BLaER1 (cell line): ENCODE measurements at regions not wholly inside any gene's neighbourhood (a gene's known extent, or its start where the extent isn't known, plus 50 kb on each side); places are given as distances from the start of the nearest gene placed in this dataset.

Experiments used
- H3K27ac ChIP-seq: shearing (Covaris generic); formaldehyde crosslinking; 2 replicates; pipeline ENCODE4 v1.8.1; 2022
- H3K27me3 ChIP-seq: shearing (Covaris generic); formaldehyde crosslinking; 2 replicates; pipeline ENCODE4 v1.8.1; 2022
- H3K36me3 ChIP-seq: shearing (Covaris generic); formaldehyde crosslinking; 2 replicates; pipeline ENCODE4 v1.8.1; 2022
- H3K4me1 ChIP-seq: shearing (Covaris generic); formaldehyde crosslinking; 2 replicates; pipeline ENCODE4 v1.8.1; 2022
- H3K4me2 ChIP-seq: shearing (Covaris generic); formaldehyde crosslinking; 2 replicates; pipeline ENCODE4 v1.8.1; 2022
- H3K4me3 ChIP-seq: shearing (Covaris generic); formaldehyde crosslinking; 2 replicates; pipeline ENCODE4 v1.8.1; 2022
- H3K9ac ChIP-seq: shearing (Covaris generic); formaldehyde crosslinking; 2 replicates; pipeline ENCODE4 v1.8.1; 2022
- H3K9me3 ChIP-seq: shearing (Covaris generic); formaldehyde crosslinking; 2 replicates; pipeline ENCODE4 v1.8.1; 2022
- H4K20me1 ChIP-seq: shearing (Covaris generic); formaldehyde crosslinking; 2 replicates; pipeline ENCODE4 v1.8.1; 2022
- Cebpa-rat ChIP-seq: shearing (Covaris generic); IDR thresholded peaks from 2 replicates; pipeline ENCODE4 v1.8.1; 2022

GRCh38 chr11:79783833-79784232 is 343.0 kb upstream of the TENM4 start:
- no peaks in the 10 kb centered on the region for H3K4me1 ChIP-seq
- H3K27me3 ChIP-seq = no peaks in the 10 kb centered on the region
- H3K4me3 ChIP-seq = no peak overlapping the region
- no peaks in the 10 kb centered on the region for H4K20me1 ChIP-seq
- no peak overlapping the region for H3K9ac ChIP-seq
- H3K4me2 ChIP-seq = no peak overlapping the region
- no peaks in the 10 kb centered on the region for H3K36me3 ChIP-seq
- H3K27ac ChIP-seq = no peak overlapping the region
- TF ChIP-seq Cebpa-rat = no peak
- no peaks in the 10 kb centered on the region for H3K9me3 ChIP-seq

GRCh38 chr11:79768343-79768742 is 327.5 kb upstream of the TENM4 start:
- no peak for TF ChIP-seq Cebpa-rat
- Histone ChIP-seq H3K36me3 (no peaks in the 10 kb centered on the region), H3K4me2 (no peak overlapping the region), H4K20me1 (no peaks in the 10 kb centered on the region), H3K27me3 (no peaks in the 10 kb centered on the region), H3K9ac (no peak overlapping the region), H3K27ac (no peak overlapping the region), H3K9me3 (no peaks in the 10 kb centered on the region), H3K4me1 (no peaks in the 10 kb centered on the region), H3K4me3 (no peak overlapping the region)

- Histone ChIP-seq H3K36me3 (no peaks in the 10 kb centered on the region), H3K9ac (no peak overlapping the region), H3K27me3 (no peaks in the 10 kb centered on the region), H3K27ac (no peak overlapping the region), H3K9me3 (no peaks in the 10 kb centered on the region), H3K4me2 (no peak overlapping the region), H4K20me1 (no peaks in the 10 kb centered on the region), H3K4me1 (no peaks in the 10 kb centered on the region), H3K4me3 (no peak overlapping the region)
- no peak for TF ChIP-seq Cebpa-rat
These were observed 321.6 kb upstream of the TENM4 start for GRCh38 chr11:79762279-79762921.

- no peak for TF ChIP-seq Cebpa-rat
- no peak overlapping the region for H3K4me2 ChIP-seq
- no peaks in the 10 kb centered on the region for H3K27me3 ChIP-seq
- no peaks in the 10 kb centered on the region for H4K20me1 ChIP-seq
- H3K27ac ChIP-seq = no peak overlapping the region
- H3K9me3 ChIP-seq = no peaks in the 10 kb centered on the region
- no peaks in the 10 kb centered on the region for H3K4me1 ChIP-seq
- no peak overlapping the region for H3K4me3 ChIP-seq
- no peak overlapping the region for H3K9ac ChIP-seq
- H3K36me3 ChIP-seq = no peaks in the 10 kb centered on the region
These were observed 317.5 kb upstream of the TENM4 start for GRCh38 chr11:79758325-79758724.

GRCh38 chr11:79747406-79747805 is 306.6 kb upstream of the TENM4 start:
- Histone ChIP-seq H3K36me3 (no peaks in the 10 kb centered on the region), H3K9me3 (no peaks in the 10 kb centered on the region), H3K27me3 (no peaks in the 10 kb centered on the region), H3K27ac (no peak overlapping the region), H3K4me3 (no peak overlapping the region), H3K9ac (no peak overlapping the region), H4K20me1 (no peaks in the 10 kb centered on the region), H3K4me2 (no peak overlapping the region), H3K4me1 (no peaks in the 10 kb centered on the region)
- TF ChIP-seq Cebpa-rat = no peak

GRCh38 chr11:79744941-79745340 is 304.1 kb upstream of the TENM4 start:
- H3K27ac ChIP-seq = no peak overlapping the region
- H4K20me1 ChIP-seq = no peaks in the 10 kb centered on the region
- H3K27me3 ChIP-seq = no peaks in the 10 kb centered on the region
- H3K9me3 ChIP-seq = no peaks in the 10 kb centered on the region
- no peaks in the 10 kb centered on the region for H3K4me1 ChIP-seq
- TF ChIP-seq Cebpa-rat = no peak
- no peaks in the 10 kb centered on the region for H3K36me3 ChIP-seq
- H3K9ac ChIP-seq = no peak overlapping the region
- H3K4me2 ChIP-seq = no peak overlapping the region
- H3K4me3 ChIP-seq = no peak overlapping the region

- TF ChIP-seq Cebpa-rat = no peak
- H3K27me3 ChIP-seq = no peaks in the 10 kb centered on the region
- H3K4me2 ChIP-seq = no peak overlapping the region
These were observed 301.3 kb upstream of the TENM4 start for GRCh38 chr11:79742176-79742575.

GRCh38 chr11:79739591-79739990 is 298.8 kb upstream of the TENM4 start:
- no peaks in the 10 kb centered on the region for H3K27me3 ChIP-seq
- H3K9me3 ChIP-seq = no peaks in the 10 kb centered on the region

More at GRCh38 chr11:79742176-79742575, 301.3 kb upstream of the TENM4 start:
- Histone ChIP-seq H3K27ac (no peak overlapping the region), H3K4me1 (no peaks in the 10 kb centered on the region), H3K9me3 (no peaks in the 10 kb centered on the region), H3K9ac (no peak overlapping the region), H3K36me3 (no peaks in the 10 kb centered on the region), H3K4me3 (no peak overlapping the region), H4K20me1 (no peaks in the 10 kb centered on the region)

GRCh38 chr11:79727221-79727620 is 286.4 kb upstream of the TENM4 start:
- Histone ChIP-seq H3K27me3 (no peaks in the 10 kb centered on the region), H3K9me3 (peaks cover 5% of the 10 kb centered on the region; the same call in 1 of the 2 replicates), H3K9ac (no peak overlapping the region), H4K20me1 (no peaks in the 10 kb centered on the region), H3K4me3 (no peak overlapping the region), H3K27ac (no peak overlapping the region), H3K4me2 (no peak overlapping the region), H3K36me3 (no peaks in the 10 kb centered on the region), H3K4me1 (0 out of 2 replicates have a peak, but pooled peaks cover under 1% of the 10 kb centered on the region)
- no peak for TF ChIP-seq Cebpa-rat

More at GRCh38 chr11:79739591-79739990, 298.8 kb upstream of the TENM4 start:
- no peak for TF ChIP-seq Cebpa-rat
- Histone ChIP-seq H3K4me3 (no peak overlapping the region), H4K20me1 (no peaks in the 10 kb centered on the region), H3K4me1 (no peaks in the 10 kb centered on the region), H3K4me2 (no peak overlapping the region), H3K27ac (no peak overlapping the region), H3K36me3 (no peaks in the 10 kb centered on the region), H3K9ac (no peak overlapping the region)

- Histone ChIP-seq H3K4me3 (no peak overlapping the region), H3K27ac (no peak overlapping the region), H3K36me3 (no peaks in the 10 kb centered on the region), H4K20me1 (no peaks in the 10 kb centered on the region), H3K9me3 (no peaks in the 10 kb centered on the region), H3K27me3 (no peaks in the 10 kb centered on the region), H3K4me2 (no peak overlapping the region), H3K4me1 (no peaks in the 10 kb centered on the region), H3K9ac (no peak overlapping the region)
- no peak for TF ChIP-seq Cebpa-rat
These were observed 279.3 kb upstream of the TENM4 start for GRCh38 chr11:79720115-79720514.

- peaks cover 10% of the 10 kb centered on the region; the same call in 1 of the 2 replicates for H3K9me3 ChIP-seq
- H3K4me3 ChIP-seq = no peak overlapping the region
These were observed 267.6 kb upstream of the TENM4 start for GRCh38 chr11:79708319-79708932.

More at GRCh38 chr11:79708319-79708932, 267.6 kb upstream of the TENM4 start:
- Histone ChIP-seq H4K20me1 (no peaks in the 10 kb centered on the region), H3K9ac (no peak overlapping the region), H3K27ac (no peak overlapping the region), H3K4me2 (no peak overlapping the region), H3K27me3 (no peaks in the 10 kb centered on the region), H3K36me3 (no peaks in the 10 kb centered on the region), H3K4me1 (no peaks in the 10 kb centered on the region)
- no peak for TF ChIP-seq Cebpa-rat
